ENCODE measurements at regions not wholly inside any gene's neighbourhood (a gene's known extent, or its start where the extent isn't known, plus 50 kb on each side); places are given as distances from the start of the nearest gene placed in this dataset.

DNA sequence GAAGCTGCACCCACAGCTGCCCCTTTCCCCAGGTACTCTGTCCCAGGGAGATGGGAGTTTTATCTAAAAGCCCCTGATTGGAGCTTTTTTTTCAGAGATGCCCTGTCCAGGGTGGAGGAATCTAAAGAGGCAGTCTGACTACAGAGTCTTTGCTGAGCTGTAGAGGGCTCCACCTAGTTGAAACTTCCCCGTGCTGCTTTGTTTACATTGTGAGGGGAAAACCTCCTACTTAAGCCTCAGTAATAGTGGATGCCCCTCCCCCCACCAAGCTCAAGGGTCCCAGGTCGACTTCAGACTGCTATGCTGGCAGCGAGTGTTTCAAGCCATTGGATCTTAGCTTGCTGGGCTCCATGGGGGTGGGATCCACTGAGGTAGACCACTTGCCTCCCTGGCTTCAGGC, 470.1 kb upstream of the LARGE1 start:
- intact Hi-C loops (cut with micrococcal nuclease), result no loop called here
- no peak for DNase-seq
- Mint-ChIP-seq H3K27ac (no peak overlapping the region), H3K36me3 (ENCODE audit: low read depth) (no peaks in the 10 kb centered on the region), H3K27me3 (no peaks in the 10 kb centered on the region), H3K4me1 (no peaks in the 10 kb centered on the region), H3K9me3 (peaks cover 10% of the 10 kb centered on the region), H3K4me3 (no peak overlapping the region)
- CTCF ChIA-PET, result no interaction called here
- TF ChIP-seq, protein P1, sequence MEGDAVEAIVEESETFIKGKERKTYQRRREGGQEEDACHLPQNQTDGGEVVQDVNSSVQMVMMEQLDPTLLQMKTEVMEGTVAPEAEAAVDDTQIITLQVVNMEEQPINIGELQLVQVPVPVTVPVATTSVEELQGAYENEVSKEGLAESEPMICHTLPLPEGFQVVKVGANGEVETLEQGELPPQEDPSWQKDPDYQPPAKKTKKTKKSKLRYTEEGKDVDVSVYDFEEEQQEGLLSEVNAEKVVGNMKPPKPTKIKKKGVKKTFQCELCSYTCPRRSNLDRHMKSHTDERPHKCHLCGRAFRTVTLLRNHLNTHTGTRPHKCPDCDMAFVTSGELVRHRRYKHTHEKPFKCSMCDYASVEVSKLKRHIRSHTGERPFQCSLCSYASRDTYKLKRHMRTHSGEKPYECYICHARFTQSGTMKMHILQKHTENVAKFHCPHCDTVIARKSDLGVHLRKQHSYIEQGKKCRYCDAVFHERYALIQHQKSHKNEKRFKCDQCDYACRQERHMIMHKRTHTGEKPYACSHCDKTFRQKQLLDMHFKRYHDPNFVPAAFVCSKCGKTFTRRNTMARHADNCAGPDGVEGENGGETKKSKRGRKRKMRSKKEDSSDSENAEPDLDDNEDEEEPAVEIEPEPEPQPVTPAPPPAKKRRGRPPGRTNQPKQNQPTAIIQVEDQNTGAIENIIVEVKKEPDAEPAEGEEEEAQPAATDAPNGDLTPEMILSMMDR (IDR thresholded peaks at IDR 0.05), result no peak
- POLR2A ChIA-PET, result no interaction called here
- ATAC-seq (ENCODE audit: low read depth), result no peak

DNA sequence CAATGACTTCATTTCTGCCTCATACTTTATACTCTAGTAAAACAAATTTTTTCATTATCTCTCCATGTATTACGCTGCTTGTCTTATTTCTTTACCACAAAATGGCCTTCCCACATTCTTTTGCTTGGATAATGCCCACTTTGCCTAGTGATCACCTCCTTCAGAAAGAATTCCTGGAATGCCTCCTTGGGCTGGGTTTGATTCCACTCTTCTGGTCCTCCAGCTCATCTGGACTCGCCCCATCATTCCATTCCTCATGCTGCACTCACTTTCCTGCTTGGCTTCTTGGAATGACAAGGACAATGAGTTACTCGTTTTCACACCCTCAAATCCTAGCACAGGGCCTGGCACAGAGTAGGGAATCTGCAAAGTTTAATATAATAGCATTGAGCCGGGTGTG, 475.1 kb upstream of the LARGE1 start:
- DNase-seq, result no peak
- H3K9me3 Mint-ChIP-seq, result peaks cover 2% of the 10 kb centered on the region

DNA sequence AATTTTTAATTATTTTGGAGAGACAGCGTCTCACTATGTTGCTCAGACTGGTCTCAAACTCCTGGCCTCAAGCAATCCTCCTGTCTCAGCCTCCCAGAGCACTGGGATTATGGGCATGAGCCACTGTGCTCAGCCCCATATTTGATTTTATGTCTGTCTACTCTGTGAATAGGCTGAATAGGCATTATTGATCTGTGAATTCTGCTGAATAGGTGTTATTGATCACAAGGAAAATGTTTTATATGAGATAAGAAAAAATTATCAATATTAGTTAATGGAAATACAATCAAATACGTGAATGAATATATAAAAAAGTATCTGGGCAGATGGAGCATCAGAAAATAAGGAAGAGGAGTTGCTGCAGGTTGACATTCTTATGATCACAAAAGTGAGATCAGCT, 483.4 kb upstream of the LARGE1 start:
- ATAC-seq (ENCODE audit: low read depth) (no peak), DNase-seq (no peak)
- H3K4me1 Mint-ChIP-seq, result no peaks in the 10 kb centered on the region
- TF ChIP-seq, protein P1 (IDR thresholded peaks at IDR 0.05), result no peak
- no peaks in the 10 kb centered on the region for H3K9me3 Mint-ChIP-seq
- H3K36me3 Mint-ChIP-seq (ENCODE audit: low read depth), result no peaks in the 10 kb centered on the region
- intact Hi-C loops (cut with micrococcal nuclease), result no loop called here
- no peak overlapping the region for H3K4me3 Mint-ChIP-seq
- CTCF ChIA-PET, result no interaction called here
- no peak overlapping the region for H3K27ac Mint-ChIP-seq
- POLR2A ChIA-PET, result no interaction called here
- no peaks in the 10 kb centered on the region for H3K27me3 Mint-ChIP-seq

More for the DNA sequence above, 475.1 kb upstream of the LARGE1 start:
- Mint-ChIP-seq H3K4me3 (no peak overlapping the region), H3K36me3 (ENCODE audit: low read depth) (no peaks in the 10 kb centered on the region), H3K27me3 (no peaks in the 10 kb centered on the region), H3K4me1 (no peaks in the 10 kb centered on the region), H3K27ac (no peak overlapping the region)
- CTCF ChIA-PET, result no interaction called here
- TF ChIP-seq, protein P1 (IDR thresholded peaks at IDR 0.05), result no peak
- intact Hi-C loops (cut with micrococcal nuclease), result no loop called here
- POLR2A ChIA-PET, result no interaction called here
- ATAC-seq (ENCODE audit: low read depth), result no peak

DNA sequence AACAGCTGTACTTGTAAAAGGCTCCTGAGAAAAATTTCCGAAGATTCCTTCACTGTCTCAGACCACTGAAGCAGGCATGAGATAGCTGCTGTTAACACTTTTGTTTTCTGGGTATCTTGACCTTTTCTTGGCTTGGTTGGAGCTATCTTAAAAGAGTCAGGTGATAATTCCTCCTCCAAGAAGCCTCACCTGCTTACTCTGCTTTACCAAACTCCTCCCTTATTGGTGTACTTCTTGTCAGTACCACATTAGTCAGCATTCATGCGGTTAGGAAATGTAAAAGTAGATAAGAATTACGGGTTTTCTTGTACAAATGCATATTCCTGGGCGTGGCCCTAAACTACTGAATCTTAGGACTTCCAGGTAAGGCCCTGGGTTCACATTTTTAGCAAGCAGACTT, 489.8 kb upstream of the LARGE1 start:
- Mint-ChIP-seq H3K27ac (no peak overlapping the region), H3K36me3 (ENCODE audit: low read depth) (no peaks in the 10 kb centered on the region), H3K9me3 (peaks cover 4% of the 10 kb centered on the region), H3K4me1 (no peaks in the 10 kb centered on the region), H3K27me3 (no peaks in the 10 kb centered on the region), H3K4me3 (no peak overlapping the region)
- TF ChIP-seq, protein P1 (IDR thresholded peaks at IDR 0.05), result no peak
- ATAC-seq (ENCODE audit: low read depth) (no peak), DNase-seq (no peak)
- ChIA-PET POLR2A (no interaction called here), CTCF (no interaction called here)
- intact Hi-C loops (cut with micrococcal nuclease), result loop anchor here (10.0 kb wide), 1 partner anchor 745 kb away; no protein-coding TSS in a partner anchor

DNA sequence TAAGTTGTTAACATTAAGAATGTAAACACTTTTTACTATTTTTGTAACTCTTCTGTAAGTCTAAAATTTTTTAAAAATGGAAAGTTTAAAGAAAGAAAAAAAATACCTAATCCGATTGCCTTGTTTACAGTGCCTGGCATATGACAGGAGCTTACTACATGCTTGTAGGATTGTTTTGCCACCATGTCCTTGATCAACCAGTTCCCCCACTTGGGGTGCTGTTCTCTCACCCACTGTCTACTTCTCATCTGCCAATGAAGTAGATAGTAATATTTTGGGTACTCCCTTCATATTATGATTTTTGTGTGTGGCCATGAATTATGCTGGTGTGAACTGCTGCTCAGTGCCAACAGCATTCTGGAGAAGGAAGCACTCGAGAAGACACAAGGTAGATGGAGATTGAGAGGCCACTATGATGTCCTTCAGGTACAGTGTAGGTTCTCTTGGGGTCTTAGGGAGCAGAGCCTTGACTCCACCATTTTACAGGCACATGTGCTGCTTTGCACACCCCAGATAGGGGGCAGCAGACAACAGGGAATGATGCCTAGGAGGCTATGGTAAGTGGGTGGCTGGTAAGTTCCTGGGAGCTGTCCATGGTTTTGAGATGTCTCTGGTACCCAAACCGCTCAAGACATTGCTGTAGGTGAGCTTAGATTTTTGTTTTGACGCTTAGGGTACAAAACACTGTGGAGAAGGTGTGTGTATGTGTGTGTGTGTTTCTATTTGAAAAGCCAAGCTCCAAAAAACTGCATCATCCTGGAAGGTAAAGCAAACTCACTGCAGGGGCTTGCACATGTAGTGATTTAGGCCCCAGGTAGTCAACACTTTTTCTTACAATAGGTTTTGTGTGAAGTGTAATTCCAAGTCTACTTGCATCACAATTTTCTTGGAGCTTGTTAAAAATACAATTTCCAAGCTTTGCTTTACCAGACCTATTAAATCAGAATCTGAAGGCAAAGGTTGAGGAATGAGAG, 494.5 kb upstream of the LARGE1 start:
- H3K4me1 Mint-ChIP-seq, result no peaks in the 10 kb centered on the region
- H3K36me3 Mint-ChIP-seq (ENCODE audit: low read depth), result no peaks in the 10 kb centered on the region
- TF ChIP-seq, protein P1 (IDR thresholded peaks at IDR 0.05), result no peak
- no peak overlapping the region for H3K4me3 Mint-ChIP-seq
- ChIA-PET POLR2A (no interaction called here), CTCF (no interaction called here)
- H3K9me3 Mint-ChIP-seq, result peaks cover 4% of the 10 kb centered on the region
- ATAC-seq (ENCODE audit: low read depth), result no peak
- intact Hi-C loops (cut with micrococcal nuclease), result loop anchor here (10.0 kb wide), 1 partner anchor 740 kb away; no protein-coding TSS in a partner anchor
- no peak for DNase-seq
- no peak overlapping the region for H3K27ac Mint-ChIP-seq
- H3K27me3 Mint-ChIP-seq, result no peaks in the 10 kb centered on the region

Data from activated B cell treated with CpG ODN at 0.5 μM for 24 hours (primary cell).